Ishikawa (cell line): ENCODE measurements at regions not wholly inside any gene's neighbourhood (a gene's known extent, or its start where the extent isn't known, plus 50 kb on each side); places are given as distances from the start of the nearest gene placed in this dataset.

Source experiments
- CEBPB ChIP-seq: IDR thresholded peaks from 2 replicates; pipeline ENCODE4 v1.6.1; 2012
- TCF12 ChIP-seq: IDR thresholded peaks from 2 replicates; pipeline ENCODE4 v1.6.1; 2012; ENCODE audit warnings: low read depth
- ZBTB7A ChIP-seq: IDR thresholded peaks from 2 replicates; pipeline ENCODE4 v1.6.1; 2012; ENCODE audit warnings: low read depth

- TF ChIP-seq TCF12 (no peak), CEBPB (no peak), ZBTB7A (no peak)
These were observed 162.3 kb upstream of the MAOA start for GRCh38 chrX:43493756-43494155.
